HCT116 (cell line): ENCODE measurements at regions not wholly inside any gene's neighbourhood (a gene's known extent, or its start where the extent isn't known, plus 50 kb on each side); places are given as distances from the start of the nearest gene placed in this dataset.

Experiments used
- ATAC-seq: fragments of 200-7000 bp; cut with Tn5 transposase; 2 replicates; pipeline ENCODE4 v1.9.1; 2020; ENCODE audit warnings: mild to moderate bottlenecking, moderate library complexity
- BruUV-seq: library from RNA; stranded (reverse); fragments of 400-500 nt; replicated peaks from 2 replicates; lab custom pipeline; 2021; lab: Mats Ljungman, UMichigan
- CTCF ChIA-PET: fragments of 300-600 bp; sonication (Branson Sonifier 250); formaldehyde crosslinking; loops from one replicate; lab custom pipeline; 2021; ENCODE audit warnings: antibody characterized with exemption; lab: Charles Lee
- POLR2A ChIA-PET: fragments of 300-600, 350-600 bp; sonication (Branson Sonifier 250); formaldehyde crosslinking; loops from one replicate; lab custom pipeline; 2021; ENCODE audit warnings: antibody characterized with exemption; lab: Charles Lee
- RAD21 ChIA-PET, 2 experiments: fragments of 300-600 bp; sonication (Branson Sonifier 250); formaldehyde crosslinking; loops; one replicate each; lab custom pipeline; 2023; ENCODE audit warnings: low total read pairs in 2 of 2; ENCODE audit not compliant: uncharacterized antibody in 2 of 2, unreplicated experiment in 2 of 2, low non-redundant PET in 1 of 2; lab: Charles Lee
- DNase-seq: peaks from one replicate; pipeline ENCODE4 v3.0.0-alpha.2; 2010; ENCODE audit warnings: low read depth, low spot score
- H2AFZ ChIP-seq: fragments of 200-600 bp; shearing (Covaris generic), sonication (generic); 2 replicates; pipeline ENCODE4 v1.6.1; 2017; ENCODE audit warnings: low read depth, mixed run types, mixed read lengths, antibody characterized with exemption, low read length; ENCODE audit not compliant: poor library complexity, severe bottlenecking
- H3K27ac ChIP-seq: 2 replicates; pipeline ENCODE4 v1.5.1; 2012; ENCODE audit warnings: low read depth, low read length
- H3K27me3 ChIP-seq: fragments of 200-600 bp; sonication (generic); 2 replicates; pipeline ENCODE4 v1.6.1; 2016; ENCODE audit warnings: mixed run types, low read length, mixed read lengths; ENCODE audit not compliant: insufficient read depth
- H3K36me3 ChIP-seq, 2 experiments: fragments of 200-500 bp in 1 of 2; fragments of 200-600 bp in 1 of 2; sonication (Bioruptor generic) in 1 of 2; sonication (generic) in 1 of 2; 2 replicates each; pipeline versions ENCODE4 v1.5.1 to v1.6.1; 2014 to 2016; ENCODE audit warnings: low read length in 2 of 2, inconsistent platforms in 1 of 2, mixed read lengths in 1 of 2, mixed run types in 1 of 2; ENCODE audit not compliant: insufficient read depth in 2 of 2, control insufficient read depth in 1 of 2
- H3K4me1 ChIP-seq, 2 experiments: fragments of 200-600 bp in 1 of 2; sonication (generic) in 1 of 2; 2 replicates each; pipeline versions ENCODE4 v1.5.1 to v1.6.1; 2012 to 2017; ENCODE audit warnings: low read length in 2 of 2, inconsistent platforms in 1 of 2, mild to moderate bottlenecking in 1 of 2, mixed read lengths in 1 of 2, mixed run types in 1 of 2, moderate library complexity in 1 of 2; ENCODE audit not compliant: insufficient read depth in 2 of 2, control insufficient read depth in 1 of 2
- H3K4me2 ChIP-seq: fragments of 200-600 bp; sonication (generic); 2 replicates; pipeline ENCODE4 v1.6.1; 2017; ENCODE audit warnings: mixed run types, low read length, mixed read lengths
- H3K4me3 ChIP-seq, 2 experiments: fragments of 200-600 bp in 1 of 2; sonication (generic) in 1 of 2; replicated peaks in 1 of 2; 2 replicates each; pipeline ENCODE4 v1.5.1; 2011 to 2016; ENCODE audit warnings: low read length in 2 of 2, control low read depth in 1 of 2, low read depth in 1 of 2, mild to moderate bottlenecking in 1 of 2, mixed read lengths in 1 of 2, mixed run types in 1 of 2
- H3K79me2 ChIP-seq: fragments of 200-600 bp; sonication (generic); 2 replicates; pipeline ENCODE4 v1.6.1; 2017; ENCODE audit warnings: mild to moderate bottlenecking, mixed run types, low read length, moderate library complexity, mixed read lengths; ENCODE audit not compliant: insufficient read depth
- H3K9ac ChIP-seq: fragments of 200-600 bp; sonication (generic); 2 replicates; pipeline ENCODE4 v1.6.1; 2016; ENCODE audit warnings: low read length, mixed read lengths
- H3K9me2 ChIP-seq: fragments of 200-600 bp; sonication (generic), shearing (Covaris generic); 2 replicates; pipeline ENCODE4 v1.6.1; 2017; ENCODE audit warnings: mixed run types, mild to moderate bottlenecking, moderate library complexity; ENCODE audit not compliant: insufficient read depth
- H3K9me3 ChIP-seq, 2 experiments: fragments of 200-500 bp in 1 of 2; fragments of 200-600 bp in 1 of 2; sonication (Bioruptor generic) in 1 of 2; sonication (generic) in 1 of 2; 2 replicates each; pipeline ENCODE4 v1.6.1; 2014 to 2017; ENCODE audit warnings: low read length in 2 of 2, mixed read lengths in 2 of 2, inconsistent platforms in 1 of 2, low read depth in 1 of 2, mild to moderate bottlenecking in 1 of 2, mixed run types in 1 of 2, moderate library complexity in 1 of 2; ENCODE audit not compliant: control insufficient read depth in 1 of 2, insufficient read depth in 1 of 2
- H4K20me1 ChIP-seq: fragments of 200-600 bp; sonication (generic), shearing (Covaris generic); 2 replicates; pipeline ENCODE4 v1.6.1; 2017; ENCODE audit warnings: mixed run types, mild to moderate bottlenecking, moderate library complexity; ENCODE audit not compliant: insufficient read depth
- ATF3 ChIP-seq: IDR thresholded peaks from 2 replicates; pipeline ENCODE4 v1.6.1; 2012
- CBX3 ChIP-seq: IDR thresholded peaks from 2 replicates; pipeline ENCODE4 v1.6.1; 2012; ENCODE audit warnings: low read depth
- CTCF ChIP-seq, 3 experiments: fragments of 200-600 bp in 1 of 3; sonication (generic) in 1 of 3; IDR thresholded peaks in 2 of 3; conservative IDR thresholded peaks in 1 of 3; 2 replicates each; pipeline ENCODE4 v1.5.1; 2012 to 2017; ENCODE audit warnings: low read depth in 2 of 3, low read length in 2 of 3, antibody characterized with exemption in 1 of 3, borderline replicate concordance in 1 of 3, control low read depth in 1 of 3, mild to moderate bottlenecking in 1 of 3, mixed read lengths in 1 of 3, mixed run types in 1 of 3, moderate library complexity in 1 of 3; ENCODE audit not compliant: insufficient read depth in 1 of 3
- EZH2phosphoT487 ChIP-seq: fragments of 200-600 bp; IDR thresholded peaks from 2 replicates; pipeline ENCODE4 v1.6.1; 2018; ENCODE audit warnings: antibody characterized with exemption, borderline replicate concordance
- FOSL1 ChIP-seq: IDR thresholded peaks from 2 replicates; pipeline ENCODE4 v1.6.1; 2012; ENCODE audit warnings: low read depth
- POLR2AphosphoS5 ChIP-seq: IDR thresholded peaks from 2 replicates; pipeline ENCODE4 v1.6.1; 2011; ENCODE audit warnings: mild to moderate bottlenecking, low read depth, low read length, moderate library complexity
- REST ChIP-seq: IDR thresholded peaks from 2 replicates; pipeline ENCODE4 v1.6.1; 2012; ENCODE audit warnings: low read depth
- SIN3A ChIP-seq: IDR thresholded peaks from 2 replicates; pipeline ENCODE4 v1.6.1; 2012; ENCODE audit warnings: low read depth
- SRF ChIP-seq: IDR thresholded peaks from 2 replicates; pipeline ENCODE4 v1.6.1; 2012; ENCODE audit warnings: low read depth
- TCF7L2 ChIP-seq: IDR thresholded peaks from 2 replicates; pipeline ENCODE4 v1.7.0; 2011; ENCODE audit warnings: borderline replicate concordance, inconsistent platforms; ENCODE audit not compliant: insufficient read depth, insufficient read length; ENCODE audit errors: extremely low read depth
- ZBTB33 ChIP-seq: IDR thresholded peaks from 2 replicates; pipeline ENCODE4 v1.6.1; 2011; ENCODE audit warnings: mild to moderate bottlenecking, low read length, moderate library complexity; ENCODE audit not compliant: insufficient replicate concordance; ENCODE audit errors: extremely low read depth
- ZFX ChIP-seq: fragments of 450-650 bp; IDR thresholded peaks from 2 replicates; pipeline ENCODE4 v1.6.1; 2017
- ZNF274 ChIP-seq: fragments of 200-500 bp; sonication (Bioruptor generic); IDR thresholded peaks from 2 replicates; pipeline ENCODE4 v1.6.1; 2014; ENCODE audit warnings: mild to moderate bottlenecking, low read depth, low read length, inconsistent platforms
- intact Hi-C: fragments of 100-400 bp; cut with micrococcal nuclease; formaldehyde crosslinking; loops from 2 replicates; pipeline ENCODE4 v1.10.0; 2022

GRCh38 chr20:48039514-48039913 lies 254.2 kb upstream of the SULF2 start:
- H3K4me1 ChIP-seq = no peaks in the 10 kb centered on the region
- no peaks in the 10 kb centered on the region for H3K9me3 ChIP-seq
- ChIA-PET CTCF (no interaction called here), RAD21 (no interaction called here), POLR2A (no interaction called here)
- no peak overlapping the region for H3K4me3 ChIP-seq
- no peak overlapping the region for H3K27ac ChIP-seq
- no peak overlapping the region for H2AFZ ChIP-seq
- H3K4me2 ChIP-seq = no peak overlapping the region
- H3K27me3 ChIP-seq = no peaks in the 10 kb centered on the region; the same call in 1 of the 2 replicates
- no TSS peak for BruUV-seq
- TF ChIP-seq SIN3A (no peak), FOSL1 (no peak), CTCF (IDR thresholded peaks at IDR 0.05 in 2 of 3, conservative IDR thresholded peaks at IDR 0.05 in 1 of 3; ENCODE audit: borderline replicate concordance in 1 of 3, insufficient read depth in 1 of 3, low read depth in 2 of 3, low read length in 2 of 3) (no peak), CBX3 (no peak), TCF7L2 (no peak), ZFX (no peak), EZH2phosphoT487 (no peak), ZBTB33 (no peak), ZNF274 (no peak), REST (no peak), SRF (no peak), ATF3 (no peak), POLR2AphosphoS5 (no peak)
- H3K9me2 ChIP-seq = no peaks in the 10 kb centered on the region
- no peaks in the 10 kb centered on the region for H3K36me3 ChIP-seq
- DNase-seq (no peak), ATAC-seq (no peak)
- H4K20me1 ChIP-seq = no peaks in the 10 kb centered on the region
- intact Hi-C loops = no loop called here
- H3K79me2 ChIP-seq = no peaks in the 10 kb centered on the region
- H3K9ac ChIP-seq = no peak overlapping the region
